Endothelial cell of umbilical vein (primary cell): ENCODE measurements at regions not wholly inside any gene's neighbourhood (a gene's known extent, or its start where the extent isn't known, plus 50 kb on each side); places are given as distances from the start of the nearest gene placed in this dataset.

Experiments
- CTCF ChIP-seq, 2 donors: IDR thresholded peaks; 1 replicate in 1 of 2; 2 replicates in 1 of 2; pipeline ENCODE4 v1.5.1; 2011; ENCODE audit warnings: low read length in 2 of 2, mild to moderate bottlenecking in 2 of 2, moderate library complexity in 2 of 2, control low read depth in 1 of 2, inconsistent platforms in 1 of 2, low read depth in 1 of 2; ENCODE audit not compliant: insufficient read depth in 1 of 2; ENCODE audit errors: extremely low read depth in 1 of 2
- EZH2 ChIP-seq: IDR thresholded peaks from 2 replicates; pipeline ENCODE4 v1.6.1; 2012; ENCODE audit warnings: borderline replicate concordance, low read depth, mild to moderate bottlenecking, moderate library complexity, low read length, inconsistent platforms; ENCODE audit not compliant: severe bottlenecking
- FOS ChIP-seq: IDR thresholded peaks from 2 replicates; pipeline ENCODE4 v1.6.1; 2011; ENCODE audit warnings: mild to moderate bottlenecking, low read length, moderate library complexity, borderline replicate concordance; ENCODE audit not compliant: insufficient read depth
- GATA2 ChIP-seq: IDR thresholded peaks from 2 replicates; pipeline ENCODE4 v1.7.0; 2011; ENCODE audit warnings: low read depth, mild to moderate bottlenecking, moderate library complexity, mixed read lengths, low read length; ENCODE audit not compliant: insufficient read length, insufficient read depth
- JUN ChIP-seq: IDR thresholded peaks from 2 replicates; pipeline ENCODE4 v1.6.1; 2011; ENCODE audit warnings: borderline replicate concordance, low read depth; ENCODE audit not compliant: insufficient read length, insufficient read depth
- MAX ChIP-seq: IDR thresholded peaks from 2 replicates; pipeline ENCODE4 v1.6.1; 2011; ENCODE audit not compliant: insufficient read depth, insufficient read length
- MYC ChIP-seq: IDR thresholded peaks from one replicate; pipeline ENCODE4 v1.6.1; 2011; ENCODE audit warnings: mild to moderate bottlenecking, low read depth, low read length
- POLR2A ChIP-seq: IDR thresholded peaks from 2 replicates; pipeline ENCODE4 v1.6.1; 2012; ENCODE audit warnings: low read depth, mild to moderate bottlenecking, control low read depth, low read length
- POLR2AphosphoS5 ChIP-seq: IDR thresholded peaks from 2 replicates; pipeline ENCODE4 v1.6.1; 2012; ENCODE audit warnings: low read depth, mild to moderate bottlenecking, control low read depth, low read length, moderate library complexity; ENCODE audit not compliant: insufficient read depth

GRCh38 chr6:21284706-21285105 is 308.8 kb upstream of the SOX4 start:
- TF ChIP-seq EZH2 (no peak), CTCF (IDR thresholded peaks at IDR 0.05; ENCODE audit: extremely low read depth in 1 of 2, insufficient read depth in 1 of 2, low read depth in 1 of 2, low read length in 2 of 2) (no peak), POLR2A (no peak), MAX (no peak), JUN (no peak), POLR2AphosphoS5 (no peak), GATA2 (no peak), MYC (no peak), FOS (no peak)
